ENCODE measurements at regions not wholly inside any gene's neighbourhood (a gene's known extent, or its start where the extent isn't known, plus 50 kb on each side); places are given as distances from the start of the nearest gene placed in this dataset.

DNA sequence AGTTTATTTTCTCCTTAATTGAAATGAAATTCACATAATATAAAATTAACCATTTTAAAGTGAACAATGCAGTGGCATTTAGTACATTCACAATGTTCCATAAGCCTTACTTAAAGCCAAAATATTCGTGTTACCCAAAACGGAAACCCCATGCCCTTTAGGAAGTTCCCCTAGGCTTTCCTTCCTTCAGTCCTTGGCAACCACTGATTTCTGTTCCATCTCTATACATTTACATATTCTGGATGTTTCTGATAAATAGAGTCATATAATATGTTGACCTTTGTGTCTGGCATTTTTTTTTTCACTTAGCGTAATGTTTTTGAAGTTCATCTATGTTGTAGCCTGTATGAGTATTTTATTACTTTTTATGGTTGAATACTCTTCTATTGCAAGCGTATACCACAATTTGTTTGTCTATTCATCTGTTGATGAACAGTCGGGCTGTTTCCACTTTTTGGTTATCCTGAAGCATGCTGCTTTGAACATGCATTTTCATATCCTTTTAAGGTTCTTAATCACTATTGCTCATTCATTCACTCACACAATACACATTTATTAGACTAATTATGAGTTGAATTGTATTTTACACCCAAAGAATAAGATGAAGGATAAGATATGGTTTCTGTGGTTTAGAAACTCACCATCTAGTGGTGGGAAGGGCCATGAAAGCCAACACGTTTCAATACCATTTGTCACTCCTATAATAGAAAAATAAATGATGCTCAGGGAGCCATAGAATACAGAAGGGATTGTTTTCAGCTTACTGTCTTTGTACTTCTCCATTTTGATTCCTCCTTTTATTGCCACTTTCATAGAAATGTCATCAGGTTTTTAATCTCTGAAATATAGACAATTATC is 408.2 kb upstream of the CBLB start:
- CTCF ChIA-PET = interaction anchor here in 1 of 2 donors (0.6 kb wide), 1 partner anchor 58 kb away, joined by 3 read pairs; no protein-coding TSS in a partner anchor
- Histone ChIP-seq H3K27ac (ENCODE audit: low read length) (no peak overlapping the region), H3K36me3 (ENCODE audit: control insufficient read depth in 2 of 2, extremely low read depth in 1 of 2, insufficient read depth in 1 of 2, low read length in 1 of 2) (no peaks in the 10 kb centered on the region), H3K4me1 (ENCODE audit: control insufficient read depth in 1 of 2, extremely low read depth in 1 of 2, insufficient read depth in 2 of 2, low read length in 2 of 2) (no peaks in the 10 kb centered on the region), H3K4me3 (ENCODE audit: control insufficient read depth in 1 of 2, extremely low read depth in 1 of 2, low read length in 1 of 2) (no peak overlapping the region), H3K27me3 (replicated peaks in 1 of 2; ENCODE audit: control insufficient read depth in 2 of 2, extremely low read depth in 1 of 2, insufficient read depth in 2 of 2, low read length in 1 of 2) (no peaks in the 10 kb centered on the region), H3K9me3 (no peaks in the 10 kb centered on the region)
- H3K4me1 Mint-ChIP-seq = peaks cover 0 to 15% (median 12%) of the 10 kb centered on the region in 3 donors
- H3K36me3 Mint-ChIP-seq = no peaks in the 10 kb centered on the region
- H3K27ac Mint-ChIP-seq = no peak overlapping the region
- no peak for ATAC-seq (replicated peaks in 1 of 4)
- WGBS (ENCODE audit: insufficient coverage) = no CpG with 5 or more reads among the region's 6 CpGs
- H3K27me3 Mint-ChIP-seq = no peaks in the 10 kb centered on the region
- DNase-seq = peak in 1 of 35 experiments; percentile 7
- no peak overlapping the region for H3K4me3 Mint-ChIP-seq
- H3K9me3 Mint-ChIP-seq = peaks cover 0 to 5% (median 5%) of the 10 kb centered on the region in 3 donors
- POLR2A ChIA-PET = no interaction called here

DNA sequence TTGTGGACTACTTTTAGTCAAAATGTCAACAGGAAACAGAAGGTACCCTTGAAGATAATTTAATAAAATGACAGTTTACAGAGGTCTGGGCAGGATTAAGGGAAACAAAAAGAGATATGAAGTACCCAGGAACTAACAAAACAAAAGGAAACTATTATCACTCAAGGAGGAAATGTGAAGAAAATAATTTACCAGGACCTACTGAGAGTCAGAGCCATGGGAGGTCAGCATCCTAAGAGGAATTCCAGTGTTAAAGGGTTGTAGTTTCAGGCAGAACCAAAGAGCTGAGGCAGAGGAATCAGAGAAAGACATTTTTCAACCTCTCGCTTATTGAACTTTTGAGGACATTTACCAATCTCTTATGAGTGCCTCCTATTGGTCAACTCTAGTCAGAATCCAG is 408.9 kb upstream of the CBLB start:
- POLR2A ChIA-PET = no interaction called here
- no peak for ATAC-seq (replicated peaks in 1 of 4)
- Histone ChIP-seq H3K27ac (ENCODE audit: low read length) (no peak overlapping the region), H3K9me3 (no peaks in the 10 kb centered on the region), H3K4me1 (ENCODE audit: control insufficient read depth in 1 of 2, extremely low read depth in 1 of 2, insufficient read depth in 2 of 2, low read length in 2 of 2) (no peaks in the 10 kb centered on the region), H3K36me3 (ENCODE audit: control insufficient read depth in 2 of 2, extremely low read depth in 1 of 2, insufficient read depth in 1 of 2, low read length in 1 of 2) (no peaks in the 10 kb centered on the region), H3K4me3 (ENCODE audit: control insufficient read depth in 1 of 2, extremely low read depth in 1 of 2, low read length in 1 of 2) (no peak overlapping the region), H3K27me3 (replicated peaks in 1 of 2; ENCODE audit: control insufficient read depth in 2 of 2, extremely low read depth in 1 of 2, insufficient read depth in 2 of 2, low read length in 1 of 2) (no peaks in the 10 kb centered on the region)
- Mint-ChIP-seq H3K4me1 (peaks cover 0 to 15% (median 12%) of the 10 kb centered on the region in 3 donors), H3K27me3 (no peaks in the 10 kb centered on the region), H3K4me3 (no peak overlapping the region), H3K9me3 (peaks cover 0 to 5% (median 5%) of the 10 kb centered on the region in 3 donors), H3K36me3 (no peaks in the 10 kb centered on the region), H3K27ac (no peak overlapping the region)
- WGBS (ENCODE audit: insufficient coverage) = no CpG with 5 or more reads among the region's 1 CpG
- no peak for DNase-seq
- CTCF ChIA-PET = no interaction called here

DNA sequence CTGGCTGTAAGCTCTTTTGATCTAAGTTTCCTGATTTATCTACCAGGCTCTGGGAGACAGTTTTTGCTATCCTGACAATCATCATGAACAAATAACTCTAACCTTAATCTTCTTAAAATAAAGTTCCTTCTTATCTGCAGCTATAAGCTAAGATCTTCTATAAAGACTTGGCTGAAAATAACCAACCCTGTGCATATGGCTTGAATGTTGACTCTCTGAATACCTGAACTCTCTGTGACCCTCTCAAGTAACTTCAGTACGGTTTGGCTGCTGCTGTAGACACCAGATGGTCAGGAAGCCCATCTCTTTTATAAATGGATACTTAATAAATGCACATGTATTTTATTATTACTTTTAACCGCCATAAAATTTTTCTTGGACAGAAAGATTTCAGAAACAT is 412.4 kb upstream of the CBLB start:
- no peak for ATAC-seq (replicated peaks in 1 of 4)
- DNase-seq = no peak
- Mint-ChIP-seq H3K27me3 (no peaks in the 10 kb centered on the region), H3K4me3 (no peak overlapping the region), H3K27ac (no peak overlapping the region), H3K36me3 (no peaks in the 10 kb centered on the region), H3K4me1 (peaks cover 0 to 13% (median 10%) of the 10 kb centered on the region in 3 donors), H3K9me3 (no peaks in the 10 kb centered on the region)
- ChIA-PET POLR2A (no interaction called here), CTCF (no interaction called here)
- H3K4me3 ChIP-seq (ENCODE audit: control insufficient read depth in 1 of 2, extremely low read depth in 1 of 2, low read length in 1 of 2) = no peak overlapping the region
- H3K27me3 ChIP-seq (replicated peaks in 1 of 2; ENCODE audit: control insufficient read depth in 2 of 2, extremely low read depth in 1 of 2, insufficient read depth in 2 of 2, low read length in 1 of 2) = no peaks in the 10 kb centered on the region
- H3K27ac ChIP-seq (ENCODE audit: low read length) = no peak overlapping the region
- no peaks in the 10 kb centered on the region for H3K9me3 ChIP-seq
- no CpG with 5 or more reads among the region's 2 CpGs for WGBS (ENCODE audit: insufficient coverage)
- H3K36me3 ChIP-seq (ENCODE audit: control insufficient read depth in 2 of 2, extremely low read depth in 1 of 2, insufficient read depth in 1 of 2, low read length in 1 of 2) = no peaks in the 10 kb centered on the region
- H3K4me1 ChIP-seq (ENCODE audit: control insufficient read depth in 1 of 2, extremely low read depth in 1 of 2, insufficient read depth in 2 of 2, low read length in 2 of 2) = no peaks in the 10 kb centered on the region

DNA sequence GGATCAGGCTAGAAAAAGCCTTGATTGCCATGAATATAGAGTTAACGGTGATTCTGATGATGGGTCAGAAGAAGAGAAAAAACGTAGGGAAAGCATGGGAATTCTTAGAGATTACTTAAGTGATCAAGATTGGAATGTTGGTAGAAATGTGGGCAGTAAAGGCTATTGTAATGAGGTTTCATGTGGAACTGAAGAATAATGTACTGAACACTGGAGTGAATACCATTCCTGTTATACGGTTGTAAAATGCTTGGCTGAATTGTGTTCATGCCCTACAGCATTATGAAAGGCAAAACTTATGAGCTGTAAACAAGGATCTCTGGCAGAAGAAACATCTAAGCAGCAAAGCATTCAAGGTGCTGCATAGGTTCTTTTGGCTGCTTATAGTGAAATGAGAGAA is 414.1 kb upstream of the CBLB start:
- Mint-ChIP-seq H3K4me1 (no peaks in the 10 kb centered on the region), H3K27ac (no peak overlapping the region), H3K9me3 (peaks cover 0 to 3% (median 0%) of the 10 kb centered on the region in 3 donors), H3K36me3 (no peaks in the 10 kb centered on the region), H3K27me3 (no peaks in the 10 kb centered on the region), H3K4me3 (no peak overlapping the region)
- DNase-seq (no peak), ATAC-seq (replicated peaks in 1 of 4) (no peak)
- ChIA-PET CTCF (no interaction called here), POLR2A (no interaction called here)
- Histone ChIP-seq H3K4me1 (ENCODE audit: control insufficient read depth in 1 of 2, extremely low read depth in 1 of 2, insufficient read depth in 2 of 2, low read length in 2 of 2) (no peaks in the 10 kb centered on the region), H3K4me3 (ENCODE audit: control insufficient read depth in 1 of 2, extremely low read depth in 1 of 2, low read length in 1 of 2) (no peak overlapping the region), H3K9me3 (no peaks in the 10 kb centered on the region), H3K36me3 (ENCODE audit: control insufficient read depth in 2 of 2, extremely low read depth in 1 of 2, insufficient read depth in 1 of 2, low read length in 1 of 2) (no peaks in the 10 kb centered on the region), H3K27ac (ENCODE audit: low read length) (no peak overlapping the region), H3K27me3 (replicated peaks in 1 of 2; ENCODE audit: control insufficient read depth in 2 of 2, extremely low read depth in 1 of 2, insufficient read depth in 2 of 2, low read length in 1 of 2) (no peaks in the 10 kb centered on the region)
- WGBS (ENCODE audit: insufficient coverage) = 95% methylated on average over 3 of the region's 3 CpGs

DNA sequence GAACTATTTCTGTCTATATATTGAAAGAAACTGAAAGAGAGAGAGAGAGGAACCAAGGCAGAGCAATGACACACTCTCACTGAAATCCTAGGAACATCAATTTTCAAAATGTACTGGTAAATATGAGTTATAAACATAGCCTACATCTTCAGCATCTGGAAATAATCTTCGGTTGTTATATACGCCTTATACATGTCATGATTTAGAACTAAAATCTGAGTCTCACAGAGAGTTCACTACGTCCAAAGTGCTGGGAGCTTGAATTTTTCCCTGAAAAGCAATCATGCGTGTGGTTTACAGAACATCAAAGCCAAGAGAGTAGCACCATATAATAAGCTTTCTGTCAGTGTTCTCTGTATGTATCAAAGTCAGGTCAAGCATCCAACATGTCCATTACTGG is 420.0 kb upstream of the CBLB start:
- H3K4me3 Mint-ChIP-seq = no peak overlapping the region
- ChIA-PET CTCF (interaction anchor here in 1 of 2 donors (0.6 kb wide), 2 partner anchors 72 to 983 kb away, joined by 3 read pairs; no protein-coding TSS in a partner anchor), POLR2A (no interaction called here)
- no peaks in the 10 kb centered on the region for H3K36me3 ChIP-seq (ENCODE audit: control insufficient read depth in 2 of 2, extremely low read depth in 1 of 2, insufficient read depth in 1 of 2, low read length in 1 of 2)
- H3K27me3 ChIP-seq (replicated peaks in 1 of 2; ENCODE audit: control insufficient read depth in 2 of 2, extremely low read depth in 1 of 2, insufficient read depth in 2 of 2, low read length in 1 of 2) = no peaks in the 10 kb centered on the region
- WGBS (ENCODE audit: insufficient coverage) = 100% methylated on average over 3 of the region's 4 CpGs
- H3K4me1 Mint-ChIP-seq = peaks cover 7 to 22% (median 10%) of the 10 kb centered on the region in 3 donors
- H3K27me3 Mint-ChIP-seq = no peaks in the 10 kb centered on the region
- ATAC-seq (replicated peaks in 1 of 4) (no peak), DNase-seq (no peak)
- no peaks in the 10 kb centered on the region for H3K36me3 Mint-ChIP-seq
- H3K27ac Mint-ChIP-seq = no peak overlapping the region
- H3K9me3 Mint-ChIP-seq = peaks cover 0 to 3% (median 0%) of the 10 kb centered on the region in 3 donors
- no peak overlapping the region for H3K27ac ChIP-seq (ENCODE audit: low read length)
- H3K4me3 ChIP-seq (ENCODE audit: control insufficient read depth in 1 of 2, extremely low read depth in 1 of 2, low read length in 1 of 2) = no peak overlapping the region
- no peaks in the 10 kb centered on the region for H3K9me3 ChIP-seq
- H3K4me1 ChIP-seq (ENCODE audit: control insufficient read depth in 1 of 2, extremely low read depth in 1 of 2, insufficient read depth in 2 of 2, low read length in 2 of 2) = peaks cover 0 to 3% of the 10 kb centered on the region in 2 experiments

DNA sequence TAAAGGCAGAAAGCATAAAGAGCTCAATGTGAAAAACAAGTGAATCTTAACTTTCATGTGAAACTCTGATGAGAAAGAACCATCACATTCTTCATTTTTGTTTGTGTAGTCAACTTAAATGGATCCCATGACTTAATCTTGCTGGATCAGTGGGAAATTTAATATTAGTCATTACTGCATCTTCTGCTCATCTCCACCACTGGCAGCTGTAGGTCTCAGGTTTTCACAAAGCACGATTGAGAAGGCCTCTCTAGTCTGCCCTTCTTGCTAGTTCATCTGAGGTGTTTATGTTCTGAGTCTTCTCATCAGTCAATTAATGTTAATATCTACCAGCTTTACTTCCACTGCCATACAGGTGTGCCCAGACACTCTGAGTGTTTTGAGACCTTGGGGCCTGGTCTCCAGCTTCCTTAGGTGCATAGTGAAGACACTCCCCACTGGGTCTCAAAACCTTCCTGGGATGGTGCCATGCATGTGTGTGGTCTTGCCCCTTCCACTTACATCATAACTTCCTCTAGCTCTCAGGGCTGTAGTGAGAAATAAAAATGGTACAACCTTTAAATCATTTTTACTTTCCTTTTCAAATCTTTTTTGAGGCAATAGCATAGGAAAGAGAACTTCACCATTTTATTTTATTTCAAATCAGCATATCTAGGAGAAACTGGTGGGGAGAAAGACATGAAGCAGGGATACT is 421.6 kb upstream of the CBLB start:
- no peaks in the 10 kb centered on the region for H3K36me3 ChIP-seq (ENCODE audit: control insufficient read depth in 2 of 2, extremely low read depth in 1 of 2, insufficient read depth in 1 of 2, low read length in 1 of 2)
- no peak for ATAC-seq (replicated peaks in 1 of 4)
- H3K27me3 ChIP-seq (replicated peaks in 1 of 2; ENCODE audit: control insufficient read depth in 2 of 2, extremely low read depth in 1 of 2, insufficient read depth in 2 of 2, low read length in 1 of 2) = no peaks in the 10 kb centered on the region
- Mint-ChIP-seq H3K27ac (peak overlapping the region; percentile 64 to 78), H3K9me3 (peaks cover 0 to 3% (median 0%) of the 10 kb centered on the region in 3 donors), H3K27me3 (no peaks in the 10 kb centered on the region), H3K4me1 (peaks cover 7 to 22% (median 10%) of the 10 kb centered on the region in 3 donors), H3K4me3 (no peak overlapping the region), H3K36me3 (no peaks in the 10 kb centered on the region)
- no CpG with 5 or more reads among the region's 1 CpG for WGBS (ENCODE audit: insufficient coverage)
- H3K27ac ChIP-seq (ENCODE audit: low read length) = no peak overlapping the region
- H3K9me3 ChIP-seq = no peaks in the 10 kb centered on the region
- peaks cover 0 to 3% of the 10 kb centered on the region in 2 experiments for H3K4me1 ChIP-seq (ENCODE audit: control insufficient read depth in 1 of 2, extremely low read depth in 1 of 2, insufficient read depth in 2 of 2, low read length in 2 of 2)
- POLR2A ChIA-PET = no interaction called here
- no peak overlapping the region for H3K4me3 ChIP-seq (ENCODE audit: control insufficient read depth in 1 of 2, extremely low read depth in 1 of 2, low read length in 1 of 2)
- CTCF ChIA-PET = interaction anchor here in 1 of 2 donors (0.5 kb wide), 1 partner anchor 614 kb away, joined by 3 read pairs; no protein-coding TSS in a partner anchor
- DNase-seq = no peak
